Left ventricle myocardium superior (tissue), 1 donor: ENCODE measurements at regions not wholly inside any gene's neighbourhood (a gene's known extent, or its start where the extent isn't known, plus 50 kb on each side); places are given as distances from the start of the nearest gene placed in this dataset.

ENCODE experiments used
- ATAC-seq: fragments of 200-7000 bp; cut with Tn5 transposase; one replicate; pipeline ENCODE4 v1.9.1; 2020; ENCODE audit warnings: mild to moderate bottlenecking, moderate library complexity
- DNase-seq: peaks from one replicate; pipeline ENCODE4 v3.0.0-alpha.2; 2020
- intact Hi-C: fragments of 100-400 bp; cut with micrococcal nuclease; formaldehyde crosslinking; loops from one replicate; pipeline ENCODE4 v1.11.0; 2022
- donor health status: DM: no; HTN: yes; CAD: no; lungs with severe emphysema.

- DNase-seq (no peak), ATAC-seq (no peak)
- intact Hi-C loops, result no loop called here
These were observed 107.6 kb downstream of the C9orf50 start for GRCh38 chr9:129513282-129513681.

GRCh38 chr9:129511285-129511900 is 109.5 kb downstream of the C9orf50 start:
- DNase-seq (no peak), ATAC-seq (no peak)
- intact Hi-C loops, result no loop called here

- intact Hi-C loops, result no loop called here
- ATAC-seq (no peak), DNase-seq (no peak)
These were observed 111.4 kb downstream of the C9orf50 start for GRCh38 chr9:129509533-129509928.

- intact Hi-C loops, result no loop called here
- no peak for ATAC-seq
- DNase-seq, result no peak
These were observed 113.1 kb downstream of the C9orf50 start for GRCh38 chr9:129507805-129508204.

GRCh38 chr9:129506892-129507291 is 114.0 kb downstream of the C9orf50 start:
- ATAC-seq, result peak; percentile 28

GRCh38 chr9:129506041-129506440 is 114.9 kb downstream of the C9orf50 start:
- ATAC-seq, result no peak
- intact Hi-C loops, result no loop called here
- DNase-seq, result no peak

More at GRCh38 chr9:129506892-129507291, 114.0 kb downstream of the C9orf50 start:
- intact Hi-C loops, result no loop called here
- no peak for DNase-seq

GRCh38 chr9:129505270-129505902 is 115.5 kb downstream of the C9orf50 start:
- ATAC-seq, result no peak
- no peak for DNase-seq
- intact Hi-C loops, result no loop called here

- intact Hi-C loops, result no loop called here
- DNase-seq (no peak), ATAC-seq (no peak)
These were observed 116.5 kb downstream of the C9orf50 start for GRCh38 chr9:129504404-129504803.

GRCh38 chr9:129501771-129502319 is 119.1 kb downstream of the C9orf50 start:
- intact Hi-C loops, result no loop called here
- ATAC-seq (no peak), DNase-seq (no peak)

GRCh38 chr9:129500863-129501770 is 119.8 kb downstream of the C9orf50 start:
- intact Hi-C loops, result no loop called here
- DNase-seq, result no peak
- ATAC-seq, result no peak

- intact Hi-C loops, result no loop called here
- DNase-seq (peak; percentile 48), ATAC-seq (no peak)
These were observed 120.6 kb downstream of the C9orf50 start for GRCh38 chr9:129500161-129500862.

GRCh38 chr9:129498451-129499384 is 122.2 kb downstream of the C9orf50 start:
- DNase-seq, result no peak
- no peak for ATAC-seq
- intact Hi-C loops, result no loop called here

GRCh38 chr9:129497813-129498450 is 123.0 kb downstream of the C9orf50 start:
- ATAC-seq (no peak), DNase-seq (no peak)
- intact Hi-C loops, result no loop called here

- DNase-seq (peak; percentile 66), ATAC-seq (peak; percentile 20)
- intact Hi-C loops, result no loop called here
These were observed 123.7 kb downstream of the C9orf50 start for GRCh38 chr9:129497005-129497812.

- intact Hi-C loops, result no loop called here
- DNase-seq, result peak; percentile 98
- peak; percentile 83 for ATAC-seq
These were observed 124.4 kb downstream of the C9orf50 start for GRCh38 chr9:129496473-129497004.

- peak; percentile 99 for DNase-seq
- peak; percentile 87 for ATAC-seq
- intact Hi-C loops, result no loop called here
These were observed 125.1 kb downstream of the C9orf50 start for GRCh38 chr9:129495620-129496472.
